HG02840 (cell line): ENCODE measurements at regions not wholly inside any gene's neighbourhood (a gene's known extent, or its start where the extent isn't known, plus 50 kb on each side); places are given as distances from the start of the nearest gene placed in this dataset.

Experiments used
- ATAC-seq: cut with Tn5 transposase; IDR thresholded peaks from one replicate; pipeline ENCODE4 v1.9.1; 2021; ENCODE audit warnings: mild to moderate bottlenecking, moderate library complexity, moderate number of reproducible peaks; ENCODE audit not compliant: unreplicated experiment, low FRiP score

DNA sequence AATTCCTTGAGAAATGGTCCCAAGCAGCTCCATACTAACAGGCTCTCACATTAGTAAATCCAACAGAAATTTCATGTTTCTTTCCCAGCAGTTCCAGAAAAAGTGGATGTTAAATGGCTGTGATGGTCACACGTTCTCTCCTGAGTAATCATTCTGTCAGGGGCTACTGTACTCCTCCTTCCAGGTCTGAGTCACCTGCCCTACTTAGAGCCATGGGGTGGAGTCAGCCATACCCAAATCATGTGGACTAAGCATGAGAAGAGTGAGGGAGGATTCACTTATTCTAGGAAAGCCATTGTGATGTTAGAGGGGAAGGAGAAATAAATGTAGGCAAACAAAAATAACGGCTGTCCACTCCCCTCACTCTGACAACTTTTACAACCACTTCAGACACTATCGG is 547.2 kb downstream of the CSNK1G3 start:
- no peak for ATAC-seq

DNA sequence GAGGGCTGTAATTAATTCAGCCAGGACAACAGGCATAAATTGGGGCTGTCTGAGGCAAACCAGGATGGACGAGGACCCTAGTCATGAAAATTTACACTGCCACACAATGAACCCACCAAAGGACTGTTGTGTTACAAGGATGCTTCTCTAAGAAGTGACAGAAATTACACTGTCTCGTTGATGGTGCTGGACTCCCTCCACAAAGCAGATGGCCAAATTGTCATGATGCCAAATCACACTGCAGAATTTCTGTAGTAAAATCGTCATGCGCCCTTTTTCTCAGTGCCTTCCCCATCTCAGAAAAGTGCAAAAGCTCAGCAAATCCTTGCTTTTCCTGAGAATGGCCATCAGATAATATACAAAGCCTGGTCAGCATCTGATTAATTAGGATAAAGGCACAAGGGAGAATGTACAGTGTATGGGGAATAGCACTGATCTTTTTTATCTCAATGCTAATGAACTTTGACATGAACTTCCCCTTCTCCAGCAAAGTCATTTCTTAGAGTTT is 545.8 kb downstream of the CSNK1G3 start:
- no peak for ATAC-seq

DNA sequence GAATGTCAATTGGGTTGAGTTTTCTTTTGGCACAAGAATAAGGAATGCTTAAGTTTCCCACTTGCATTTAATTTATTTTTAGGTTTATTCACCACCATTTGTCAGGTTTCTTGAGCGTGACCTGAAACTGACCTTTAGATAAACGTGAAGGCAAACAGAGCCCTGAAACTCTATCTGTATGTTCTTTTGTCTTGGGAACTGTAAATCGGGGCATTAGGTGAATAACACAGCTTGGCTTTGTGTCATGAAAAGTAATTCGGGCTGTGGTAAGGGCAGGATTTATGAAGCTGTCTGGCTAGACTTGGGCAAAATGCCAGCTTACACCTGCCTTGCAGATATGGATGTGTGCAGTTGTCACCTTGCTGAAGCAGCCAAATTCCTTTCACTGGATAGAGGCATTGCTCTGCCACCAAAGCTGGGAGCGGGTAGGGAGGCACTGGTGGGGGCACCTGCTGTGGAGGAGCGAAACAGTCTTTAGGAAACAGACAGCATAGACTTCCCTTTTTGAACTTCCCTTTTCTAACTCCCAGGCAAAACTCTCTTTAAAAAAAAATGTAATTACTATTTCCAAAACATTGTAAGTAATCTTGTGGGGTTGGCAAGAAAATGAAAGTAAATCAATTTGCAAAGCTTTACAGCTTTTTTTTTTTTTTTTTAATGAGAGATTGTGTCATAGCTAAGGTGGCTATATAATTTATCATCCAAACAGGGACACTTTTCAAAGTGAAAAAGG is 545.2 kb downstream of the CSNK1G3 start:
- ATAC-seq = peak; percentile 37

DNA sequence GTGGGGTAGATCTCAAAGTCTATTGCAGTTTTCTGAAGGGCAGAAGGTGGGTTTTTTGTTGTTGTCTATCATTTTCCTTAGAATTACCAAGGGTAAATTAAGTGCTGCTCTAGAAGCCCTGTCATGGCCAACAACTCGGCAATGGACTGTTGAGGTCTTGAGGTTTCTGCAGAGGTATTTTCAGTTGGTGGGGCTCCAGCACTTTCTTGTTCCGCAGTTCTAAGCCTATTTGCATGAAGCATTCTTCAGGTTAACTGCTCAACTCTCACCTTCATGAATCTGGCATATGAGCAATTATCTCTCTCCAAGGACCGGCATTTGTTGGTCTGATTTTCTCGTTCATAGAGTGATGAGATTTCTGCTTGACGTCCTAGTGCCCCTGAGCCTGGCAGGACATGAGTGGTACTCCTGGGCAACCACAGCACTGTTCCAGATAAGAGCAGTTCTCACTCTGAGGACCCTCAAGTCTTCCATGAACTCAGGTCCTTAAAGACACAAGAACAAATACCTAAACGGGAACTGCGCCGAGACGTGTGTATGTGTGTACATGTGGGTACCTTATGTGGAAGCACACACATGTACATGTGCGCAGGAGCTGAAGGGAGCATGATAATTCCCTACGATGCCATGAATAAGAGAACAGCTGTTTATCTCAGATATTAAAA is 544.5 kb downstream of the CSNK1G3 start:
- peak; percentile 75 for ATAC-seq

DNA sequence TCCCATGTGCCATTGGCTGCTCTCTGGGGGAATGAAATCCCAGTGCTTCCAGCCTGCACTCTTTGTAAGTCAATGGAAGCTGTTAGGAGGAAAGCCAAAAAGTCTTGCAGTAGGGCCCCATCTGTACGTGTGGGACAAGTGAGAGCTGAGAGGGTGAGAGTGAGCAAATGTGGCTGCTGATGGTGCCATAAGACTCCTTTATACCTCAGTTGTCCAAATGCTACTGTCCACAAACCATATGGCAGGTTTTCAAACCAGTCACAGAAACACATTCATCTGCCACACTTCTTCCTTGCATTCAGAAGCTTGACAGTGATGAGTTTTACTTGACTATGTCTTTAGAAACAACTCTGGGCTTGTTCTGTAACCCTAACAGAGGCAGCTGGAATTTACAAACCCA is 543.8 kb downstream of the CSNK1G3 start:
- no peak for ATAC-seq

DNA sequence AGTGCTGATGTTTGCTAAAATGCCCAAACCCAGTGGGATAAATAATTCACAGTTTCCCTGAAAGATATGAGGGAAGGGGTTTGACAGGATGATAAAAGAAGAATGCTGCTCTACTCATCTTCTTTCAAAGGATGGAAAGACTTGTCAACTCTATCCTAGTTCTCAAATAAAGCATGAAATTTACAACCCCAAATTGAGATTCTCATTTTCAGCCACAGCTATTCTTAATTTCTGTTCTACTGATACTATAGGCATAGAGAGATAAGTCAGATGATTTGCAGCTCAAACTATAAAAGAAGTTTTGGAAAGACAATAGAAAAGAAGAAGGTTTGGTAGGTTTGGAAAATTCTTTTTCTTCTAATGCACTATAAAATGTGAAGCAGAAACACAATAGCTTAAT is 542.6 kb downstream of the CSNK1G3 start:
- no peak for ATAC-seq

DNA sequence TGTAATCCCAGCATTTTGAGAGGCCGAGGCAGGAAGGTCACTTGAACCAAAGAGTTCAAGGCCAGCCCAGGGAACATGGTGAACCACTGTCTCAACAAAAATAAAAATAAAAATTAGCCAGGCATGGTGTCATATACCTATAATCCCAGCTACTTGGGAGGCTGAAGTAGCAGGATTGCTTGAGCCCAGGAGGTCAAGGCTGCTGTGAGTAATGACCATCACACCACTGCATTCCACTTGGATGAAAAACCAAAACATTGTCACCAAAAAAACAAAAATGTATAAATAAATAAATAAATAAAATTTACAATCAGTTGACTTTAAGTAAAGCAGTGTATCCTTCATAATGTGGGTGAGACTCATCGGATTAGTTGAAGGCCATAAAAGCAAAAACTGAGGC is 541.4 kb downstream of the CSNK1G3 start:
- ATAC-seq = no peak

DNA sequence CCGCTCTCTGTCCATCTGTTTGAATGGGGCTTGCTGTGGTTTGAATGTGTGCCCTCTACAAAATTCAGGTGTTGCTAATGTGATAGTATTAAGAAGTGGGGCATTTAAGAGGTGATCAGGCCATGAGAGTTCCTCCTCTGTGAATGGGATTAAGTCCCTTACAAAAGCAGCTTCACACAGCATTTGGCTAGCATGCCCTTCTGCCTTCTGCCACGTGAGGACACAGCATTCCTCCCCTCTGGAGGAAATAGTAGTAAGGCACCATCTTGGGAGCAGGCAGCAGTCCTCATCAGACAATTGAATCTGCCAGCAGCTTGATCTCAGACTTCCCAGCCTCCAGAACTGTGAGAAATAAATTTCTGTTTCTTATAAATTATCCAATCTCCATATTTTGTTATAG is 540.2 kb downstream of the CSNK1G3 start:
- ATAC-seq = no peak

DNA sequence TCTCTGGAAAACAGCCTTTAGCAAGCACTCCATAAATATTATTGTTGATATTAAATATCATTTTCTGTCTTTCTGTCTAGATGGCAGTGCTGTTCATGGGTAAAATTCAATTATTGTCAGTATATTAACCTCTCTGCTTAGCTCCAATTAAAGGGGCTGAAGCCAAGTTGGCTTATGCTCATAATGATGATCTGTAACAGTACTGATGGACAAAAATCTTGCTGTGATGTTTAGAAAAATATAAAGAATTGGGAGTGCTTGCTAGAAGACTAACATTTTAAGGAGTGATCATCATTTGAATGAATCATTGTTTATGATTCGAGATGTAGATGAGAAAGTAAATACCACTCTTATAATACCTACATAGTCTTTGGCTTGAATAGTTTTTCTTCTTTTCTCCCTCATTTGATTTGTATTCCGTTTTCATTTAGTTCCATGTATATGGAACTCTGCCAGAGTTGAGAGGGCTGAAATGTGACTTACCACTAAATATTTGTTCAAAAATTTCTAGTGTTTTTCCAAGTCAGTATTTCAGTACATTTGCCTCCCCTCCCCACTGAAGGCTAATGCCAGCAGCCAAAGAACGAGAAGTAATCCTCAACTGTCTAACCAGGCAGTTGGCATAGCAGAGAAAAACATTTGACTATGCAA is 538.3 kb downstream of the CSNK1G3 start:
- ATAC-seq = no peak

DNA sequence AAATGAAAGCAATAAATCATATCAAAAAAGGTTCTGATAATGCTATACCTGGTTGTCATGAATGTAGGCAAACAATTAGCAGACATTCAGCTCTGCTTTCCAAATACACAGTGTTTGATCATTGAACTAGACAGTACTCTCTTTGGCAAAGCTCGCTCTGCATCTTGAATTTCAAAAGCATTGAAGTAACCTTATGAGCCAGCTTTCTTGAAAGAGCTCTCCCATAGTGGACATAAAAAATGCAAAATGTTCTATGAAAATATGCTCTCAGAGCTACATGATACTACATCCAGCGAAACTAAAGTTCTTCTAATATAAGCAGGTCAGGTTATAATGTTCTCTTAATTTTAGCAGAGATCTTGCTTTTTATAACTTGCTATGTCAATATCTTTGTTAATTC is 533.4 kb downstream of the CSNK1G3 start:
- ATAC-seq = no peak

DNA sequence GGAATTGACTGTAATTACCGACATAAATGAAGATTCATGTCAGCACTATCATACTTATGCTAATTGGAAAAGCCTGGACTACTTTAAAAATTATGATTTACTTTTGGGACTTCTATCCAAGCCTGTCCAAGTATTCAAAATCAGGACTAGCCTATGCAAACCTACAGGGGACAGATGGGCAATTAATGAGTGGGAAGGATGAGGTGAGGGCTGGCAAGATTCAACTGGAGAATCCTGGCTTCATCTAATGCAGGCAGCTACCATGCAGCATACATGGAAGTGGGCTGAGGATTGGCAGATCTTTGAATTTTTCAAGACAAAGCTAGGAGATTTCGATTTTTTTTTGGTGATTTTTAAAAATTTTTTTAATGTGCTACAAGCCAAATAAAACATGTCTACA is 532.6 kb downstream of the CSNK1G3 start:
- no peak for ATAC-seq

DNA sequence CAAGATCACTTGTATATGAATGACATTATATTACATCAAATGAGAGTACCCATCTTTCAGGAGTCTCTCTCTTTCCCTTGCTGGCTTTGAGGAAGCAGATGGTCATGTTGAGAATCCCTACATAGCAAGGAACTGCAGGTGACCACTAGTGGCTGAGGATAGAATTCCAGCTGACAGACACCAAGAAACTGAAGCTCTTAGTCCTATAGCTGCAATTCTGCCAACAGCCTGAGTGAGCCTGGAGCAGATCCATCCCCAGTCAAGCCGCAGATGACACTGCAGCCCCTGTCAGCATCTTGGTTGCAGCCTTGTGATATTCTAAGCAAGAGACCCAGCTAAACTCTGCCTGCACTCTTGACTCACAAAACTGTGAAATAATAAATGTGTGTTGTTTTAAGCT is 531.5 kb downstream of the CSNK1G3 start:
- ATAC-seq = no peak

DNA sequence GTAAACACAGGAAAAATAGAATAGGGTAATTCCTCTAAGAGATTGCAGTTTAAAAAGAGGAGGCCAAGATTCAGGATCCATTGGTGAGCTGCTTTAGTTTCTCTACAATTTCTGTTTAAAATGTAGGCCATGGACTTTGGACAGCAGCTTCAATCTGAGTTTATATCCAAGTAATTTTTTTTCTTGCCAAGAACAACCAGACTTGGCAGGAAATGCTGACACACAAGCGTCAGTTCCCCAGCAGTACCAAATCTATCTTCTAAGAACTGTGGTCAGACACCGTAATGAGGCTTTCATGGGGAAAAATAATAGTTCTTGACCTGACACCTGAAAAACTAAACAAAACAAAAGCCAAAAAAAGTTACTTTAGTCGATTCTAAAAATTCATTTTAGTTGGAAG is 528.8 kb downstream of the CSNK1G3 start:
- no peak for ATAC-seq

DNA sequence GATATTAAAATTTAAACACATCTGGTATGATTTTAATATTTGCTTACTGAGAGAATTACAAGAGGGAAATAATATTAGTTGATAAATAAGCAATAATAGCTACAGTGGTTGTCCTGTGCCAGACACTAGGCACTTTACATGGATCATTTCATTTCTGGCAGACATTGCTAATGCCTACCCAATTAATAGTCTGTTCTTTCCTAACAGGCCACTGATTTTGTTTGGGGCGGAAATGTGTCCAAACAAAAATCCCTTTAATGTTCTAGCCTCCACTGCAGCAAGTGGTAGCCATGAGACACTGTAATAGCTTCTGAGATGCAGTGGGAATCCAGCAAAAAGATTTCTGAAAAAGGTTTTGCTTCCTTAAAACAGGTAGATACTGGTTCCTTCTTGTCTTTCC is 527.4 kb downstream of the CSNK1G3 start:
- ATAC-seq = no peak

DNA sequence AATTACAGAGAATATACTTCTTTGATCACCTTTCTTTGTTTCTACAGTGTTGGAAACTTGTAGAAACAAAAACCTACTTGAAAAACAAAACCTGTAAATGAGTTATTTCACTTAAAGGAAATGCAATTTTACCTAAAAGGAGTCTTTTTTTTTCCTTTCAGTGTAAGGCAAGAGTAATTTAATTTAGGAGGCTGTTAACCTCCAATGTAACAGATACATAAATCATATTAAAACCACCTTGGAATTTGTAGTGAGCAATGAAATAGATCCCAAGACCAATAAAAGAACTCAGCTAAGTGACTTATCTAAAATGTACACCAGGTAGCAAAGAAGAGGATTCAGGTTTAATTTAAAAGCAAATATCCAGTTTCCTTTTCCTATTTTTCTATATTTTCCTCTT is 524.8 kb downstream of the CSNK1G3 start:
- no peak for ATAC-seq

DNA sequence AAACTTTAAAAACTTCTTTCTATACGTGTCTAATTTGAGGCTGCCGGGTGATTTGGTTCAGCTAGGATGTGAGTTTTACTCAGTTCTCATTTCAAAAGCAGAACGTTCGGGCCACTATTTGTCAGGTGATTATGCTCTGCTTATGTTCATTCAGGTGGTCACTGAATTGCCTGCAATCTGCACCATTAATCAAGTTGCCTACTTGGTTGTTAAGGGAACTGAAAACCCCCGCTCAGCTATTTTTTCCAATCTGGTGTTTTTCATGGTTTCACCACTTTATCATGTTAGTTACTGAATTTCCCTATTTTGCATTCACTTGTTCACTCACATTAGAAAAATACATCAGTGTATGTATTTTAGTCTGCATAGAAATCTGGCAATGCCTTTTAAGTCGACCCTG is 523.0 kb downstream of the CSNK1G3 start:
- peak; percentile 98 for ATAC-seq

DNA sequence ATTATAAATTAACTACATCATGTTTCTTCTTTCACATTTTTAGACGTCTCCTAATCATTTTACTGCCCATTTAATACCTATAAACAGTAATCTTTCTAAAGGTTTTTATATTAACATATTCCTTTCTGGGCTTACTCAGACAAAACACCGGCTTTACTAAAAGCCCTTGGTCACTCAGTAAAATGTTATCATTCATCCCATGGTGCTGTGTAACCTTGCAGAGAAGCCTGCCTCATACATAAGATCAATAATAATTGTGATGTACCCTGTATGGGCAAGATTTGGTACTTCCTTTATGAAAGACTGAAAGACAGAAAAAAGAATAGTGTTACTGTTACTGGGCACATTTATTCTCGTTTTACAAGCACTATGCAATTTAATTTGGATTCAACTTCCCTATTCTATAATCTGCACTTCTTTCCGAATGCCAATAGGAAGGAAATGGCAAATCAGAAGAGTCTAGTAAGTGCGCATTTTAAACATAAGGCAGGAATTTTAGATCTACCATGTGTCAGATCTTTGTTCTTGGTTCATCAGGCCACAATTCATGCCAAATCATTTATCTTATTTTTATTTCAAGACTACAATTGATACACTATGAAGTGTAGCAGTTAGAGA is 522.2 kb downstream of the CSNK1G3 start:
- no peak for ATAC-seq

DNA sequence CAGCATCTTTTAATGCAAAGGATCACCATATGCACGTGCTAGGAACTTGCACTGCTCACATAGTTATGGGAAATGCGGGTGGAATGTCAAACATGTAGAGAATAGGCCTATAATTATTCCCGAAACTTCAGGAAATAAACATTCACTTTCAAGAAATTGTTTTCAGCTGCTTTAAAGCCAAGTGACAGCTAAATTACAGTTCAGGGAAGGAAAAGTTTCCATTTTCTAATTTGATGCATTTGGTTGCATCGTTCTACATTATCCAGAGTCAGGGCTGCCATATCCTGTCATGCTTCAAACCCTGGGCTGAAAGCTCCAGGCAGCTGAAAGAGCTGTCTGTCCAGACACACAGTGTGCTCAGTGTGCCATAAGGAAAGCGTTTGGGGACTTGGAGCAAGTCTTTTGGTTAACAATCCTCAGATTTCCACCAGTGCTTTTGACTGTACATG is 518.1 kb downstream of the CSNK1G3 start:
- no peak for ATAC-seq

DNA sequence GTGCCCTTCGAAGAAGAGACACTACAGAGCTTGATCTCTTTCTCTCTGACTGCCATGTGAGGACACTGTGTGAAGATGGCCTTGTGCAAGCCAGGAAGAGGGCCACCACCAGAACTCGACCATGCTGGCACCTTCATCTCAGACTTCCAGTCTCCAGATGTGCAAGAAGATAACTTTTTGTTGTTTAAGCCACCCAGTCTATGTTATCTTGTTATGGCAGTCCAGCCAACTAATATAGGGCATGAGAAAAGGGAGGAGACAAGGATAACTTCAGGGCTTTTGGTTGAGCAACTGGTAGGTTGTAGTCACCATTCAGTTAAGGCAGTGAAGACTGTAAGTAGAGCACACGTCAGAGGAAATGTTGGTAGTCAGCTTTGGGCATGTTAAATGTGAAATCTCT is 515.5 kb downstream of the CSNK1G3 start:
- ATAC-seq = no peak

DNA sequence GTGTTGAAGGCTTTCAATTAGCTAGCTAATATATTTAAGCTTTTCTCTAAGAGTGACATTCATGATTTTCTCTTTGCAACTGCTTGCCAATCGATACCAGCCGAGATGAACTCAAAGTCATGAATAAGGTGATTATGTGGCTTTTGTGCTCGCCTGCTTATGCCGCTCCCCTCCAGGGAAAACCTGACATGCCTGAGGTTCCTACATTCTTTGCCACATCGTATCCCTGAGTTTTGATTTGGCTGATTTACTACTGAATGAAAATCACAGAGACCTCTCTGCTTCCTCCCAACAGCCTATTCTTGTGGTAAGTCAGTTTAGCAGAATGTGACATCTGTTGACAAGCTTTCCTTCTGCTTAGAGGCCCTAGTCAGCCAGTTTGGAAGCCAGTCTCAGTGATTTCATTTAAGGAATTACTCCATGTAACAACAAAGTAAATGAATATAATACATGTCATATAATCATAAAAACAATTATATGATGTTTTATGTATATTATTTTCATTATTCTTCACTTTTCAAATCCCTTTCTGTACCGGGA is 513.4 kb downstream of the CSNK1G3 start:
- no peak for ATAC-seq

DNA sequence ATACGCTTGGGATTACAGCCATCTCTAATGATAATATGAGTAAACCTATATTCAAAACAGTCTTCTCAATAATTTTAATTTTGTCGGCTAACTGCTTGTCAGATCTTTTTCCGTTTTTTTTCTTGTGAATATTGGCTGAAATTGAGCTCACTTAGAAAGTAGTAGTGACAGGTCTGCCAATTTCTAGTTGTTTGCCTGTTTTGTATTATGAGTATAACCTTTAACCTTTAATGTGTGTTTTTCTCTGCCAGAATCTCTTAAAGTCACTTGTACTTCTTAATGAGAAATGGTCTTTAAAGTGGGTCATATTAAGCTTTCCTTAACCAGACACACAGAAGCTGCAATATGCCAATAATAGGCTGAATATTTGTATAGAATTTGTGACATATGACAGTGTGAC is 511.0 kb downstream of the CSNK1G3 start:
- no peak for ATAC-seq
